T-helper 2 cell treated with Interferon-gamma antibody and Interleukin-4, amounts not matched to agents 5 μg/mL and 100 μg/mL, for 36 hours (primary cell): ENCODE measurements at regions not wholly inside any gene's neighbourhood (a gene's known extent, or its start where the extent isn't known, plus 50 kb on each side); places are given as distances from the start of the nearest gene placed in this dataset.

ENCODE experiments used
- DNase-seq: peaks from one replicate; pipeline ENCODE4 v3.0.0; 2021; ENCODE audit warnings: low spot score
- H3K27ac Mint-ChIP-seq: one replicate; pipeline ENCODE4 v1.8.0; 2021; ENCODE audit warnings: mild to moderate bottlenecking, mixed read lengths
- H3K27me3 Mint-ChIP-seq: one replicate; pipeline ENCODE4 v1.8.0; 2021; ENCODE audit warnings: low read depth, mixed read lengths
- H3K36me3 Mint-ChIP-seq: one replicate; pipeline ENCODE4 v1.8.0; 2021; ENCODE audit warnings: low read depth, mixed read lengths
- H3K4me1 Mint-ChIP-seq: one replicate; pipeline ENCODE4 v1.8.0; 2021; ENCODE audit warnings: low read depth, mixed read lengths
- H3K4me3 Mint-ChIP-seq: one replicate; pipeline ENCODE4 v1.8.0; 2022; ENCODE audit warnings: mild to moderate bottlenecking, moderate library complexity, mixed read lengths
- H3K9me3 Mint-ChIP-seq: one replicate; pipeline ENCODE4 v1.8.0; 2021; ENCODE audit warnings: mixed read lengths

- no peaks in the 10 kb centered on the region for H3K9me3 Mint-ChIP-seq
- H3K36me3 Mint-ChIP-seq: no peaks in the 10 kb centered on the region
- H3K27me3 Mint-ChIP-seq: no peaks in the 10 kb centered on the region
- no peaks in the 10 kb centered on the region for H3K4me1 Mint-ChIP-seq
- H3K27ac Mint-ChIP-seq: no peak overlapping the region
- DNase-seq: no peak
- no peak overlapping the region for H3K4me3 Mint-ChIP-seq
Measured at GRCh38 chr15:29476503-29477080, 207.0 kb upstream of the NSMCE3 start.

- Mint-ChIP-seq H3K36me3 (no peaks in the 10 kb centered on the region), H3K9me3 (no peaks in the 10 kb centered on the region), H3K27me3 (no peaks in the 10 kb centered on the region), H3K4me3 (no peak overlapping the region), H3K27ac (no peak overlapping the region), H3K4me1 (no peaks in the 10 kb centered on the region)
- DNase-seq: no peak
Measured at GRCh38 chr15:29475096-29475495, 205.5 kb upstream of the NSMCE3 start.

DNA sequence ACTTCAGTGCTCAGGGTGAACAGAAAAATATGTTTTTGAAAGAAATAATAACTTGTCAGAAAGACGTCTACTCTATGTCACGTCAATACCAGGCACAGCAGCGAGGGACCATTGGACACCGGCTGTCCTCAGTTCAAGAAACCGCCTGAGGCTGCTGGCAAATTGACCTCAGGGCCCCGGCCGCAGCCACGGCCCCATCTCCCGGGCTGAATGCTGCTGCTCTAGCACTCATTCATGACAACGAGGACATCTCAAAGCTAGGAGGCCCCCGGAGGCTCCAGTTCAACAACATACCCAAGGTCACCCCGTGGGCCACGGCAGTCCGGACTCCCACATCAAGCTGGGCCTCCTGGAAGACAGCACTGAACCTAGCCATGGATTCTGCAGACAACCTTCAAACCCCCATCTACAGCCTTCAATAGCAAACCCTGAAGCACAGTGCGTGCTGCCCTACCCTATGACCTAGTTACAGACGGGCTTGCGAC is 204.0 kb upstream of the NSMCE3 start:
- no peak for DNase-seq
- H3K4me3 Mint-ChIP-seq: no peak overlapping the region
- no peaks in the 10 kb centered on the region for H3K27me3 Mint-ChIP-seq
- H3K4me1 Mint-ChIP-seq: no peaks in the 10 kb centered on the region
- H3K36me3 Mint-ChIP-seq: no peaks in the 10 kb centered on the region
- no peaks in the 10 kb centered on the region for H3K9me3 Mint-ChIP-seq
- no peak overlapping the region for H3K27ac Mint-ChIP-seq

GRCh38 chr15:29472901-29473445 is 203.4 kb upstream of the NSMCE3 start:
- Mint-ChIP-seq H3K27me3 (no peaks in the 10 kb centered on the region), H3K27ac (no peak overlapping the region), H3K4me3 (no peak overlapping the region), H3K9me3 (no peaks in the 10 kb centered on the region), H3K36me3 (no peaks in the 10 kb centered on the region), H3K4me1 (no peaks in the 10 kb centered on the region)
- DNase-seq: no peak

- no peaks in the 10 kb centered on the region for H3K36me3 Mint-ChIP-seq
- H3K27me3 Mint-ChIP-seq: no peaks in the 10 kb centered on the region
- H3K9me3 Mint-ChIP-seq: no peaks in the 10 kb centered on the region
- no peak for DNase-seq
- no peak overlapping the region for H3K27ac Mint-ChIP-seq
- H3K4me3 Mint-ChIP-seq: no peak overlapping the region
- H3K4me1 Mint-ChIP-seq: no peaks in the 10 kb centered on the region
Measured at GRCh38 chr15:29471757-29472156, 202.1 kb upstream of the NSMCE3 start.

DNA sequence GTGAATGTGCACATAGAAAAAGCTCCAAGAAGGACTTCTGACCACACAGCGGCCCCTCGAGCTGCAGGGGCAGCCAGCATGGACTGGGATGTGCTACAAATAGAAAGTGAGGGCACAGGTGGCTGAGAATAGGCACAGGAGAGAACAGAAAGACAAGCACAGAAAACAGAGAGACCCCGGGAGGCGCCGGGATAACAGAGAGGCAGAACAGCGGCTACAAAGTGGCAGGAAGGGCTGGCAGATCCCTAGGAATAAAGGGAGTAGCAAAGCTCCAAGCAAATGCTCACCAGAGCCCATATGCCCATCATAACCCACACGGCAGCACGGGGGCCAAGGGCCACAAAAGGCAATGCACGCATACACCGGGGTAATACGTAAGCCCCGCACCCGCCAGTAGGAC is 201.7 kb upstream of the NSMCE3 start:
- no peak overlapping the region for H3K4me3 Mint-ChIP-seq
- H3K36me3 Mint-ChIP-seq: no peaks in the 10 kb centered on the region
- no peak overlapping the region for H3K27ac Mint-ChIP-seq
- H3K9me3 Mint-ChIP-seq: no peaks in the 10 kb centered on the region
- no peak for DNase-seq
- H3K27me3 Mint-ChIP-seq: no peaks in the 10 kb centered on the region
- no peaks in the 10 kb centered on the region for H3K4me1 Mint-ChIP-seq

DNA sequence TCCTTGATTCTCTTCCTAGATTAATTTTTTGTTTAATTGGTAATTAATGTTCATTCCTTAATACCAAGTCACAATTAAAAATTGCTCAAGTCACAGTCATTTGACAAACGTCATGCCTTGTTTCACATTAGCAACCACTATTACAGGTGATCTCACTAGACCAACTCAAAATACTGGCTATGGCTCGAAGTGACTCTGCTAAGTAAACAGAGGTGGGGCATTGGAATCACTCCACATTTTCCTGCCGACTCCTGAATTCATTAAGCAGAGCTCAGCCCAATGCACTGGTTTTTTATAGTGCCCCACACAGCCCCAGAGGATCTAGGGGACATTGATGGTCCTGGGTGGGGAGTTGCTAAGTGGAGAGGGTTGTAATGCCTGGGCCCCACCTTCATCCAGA is 201.2 kb upstream of the NSMCE3 start:
- Mint-ChIP-seq H3K4me3 (no peak overlapping the region), H3K36me3 (no peaks in the 10 kb centered on the region), H3K4me1 (no peaks in the 10 kb centered on the region), H3K9me3 (no peaks in the 10 kb centered on the region), H3K27me3 (no peaks in the 10 kb centered on the region), H3K27ac (no peak overlapping the region)
- DNase-seq: no peak

GRCh38 chr15:29470311-29470710 is 200.7 kb upstream of the NSMCE3 start:
- DNase-seq: no peak
- Mint-ChIP-seq H3K27ac (no peak overlapping the region), H3K27me3 (no peaks in the 10 kb centered on the region), H3K9me3 (no peaks in the 10 kb centered on the region), H3K36me3 (no peaks in the 10 kb centered on the region), H3K4me3 (no peak overlapping the region), H3K4me1 (no peaks in the 10 kb centered on the region)

GRCh38 chr15:29468899-29469298 is 199.3 kb upstream of the NSMCE3 start:
- no peak for DNase-seq
- no peak overlapping the region for H3K4me3 Mint-ChIP-seq
- no peaks in the 10 kb centered on the region for H3K9me3 Mint-ChIP-seq
- no peaks in the 10 kb centered on the region for H3K27me3 Mint-ChIP-seq
- no peaks in the 10 kb centered on the region for H3K36me3 Mint-ChIP-seq
- H3K4me1 Mint-ChIP-seq: no peaks in the 10 kb centered on the region
- H3K27ac Mint-ChIP-seq: no peak overlapping the region

DNA sequence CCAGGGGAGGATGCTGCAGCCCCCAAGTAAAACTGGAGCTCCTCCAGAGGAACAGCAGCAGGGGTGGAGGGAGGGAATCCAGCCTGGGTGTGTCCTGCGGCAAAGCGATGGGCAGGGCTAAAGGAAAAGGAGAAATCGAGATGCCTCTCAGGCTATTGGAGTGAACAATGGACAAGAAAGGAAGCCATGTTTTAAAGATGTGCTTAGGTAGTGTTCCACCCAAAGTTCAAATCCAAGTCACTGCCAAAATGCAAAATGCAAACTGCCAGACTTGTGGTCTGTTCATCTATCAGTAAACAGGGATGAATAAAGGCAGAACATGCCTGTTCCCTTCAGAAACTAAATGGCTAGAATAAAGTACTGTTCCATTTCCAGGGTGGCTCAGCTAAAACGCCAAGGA is 197.5 kb upstream of the NSMCE3 start:
- DNase-seq: no peak
- Mint-ChIP-seq H3K36me3 (no peaks in the 10 kb centered on the region), H3K4me3 (no peak overlapping the region)

GRCh38 chr15:29466292-29466691 is 196.7 kb upstream of the NSMCE3 start:
- Mint-ChIP-seq H3K9me3 (no peaks in the 10 kb centered on the region), H3K36me3 (no peaks in the 10 kb centered on the region), H3K27me3 (no peaks in the 10 kb centered on the region), H3K4me1 (no peaks in the 10 kb centered on the region), H3K27ac (no peak overlapping the region), H3K4me3 (no peak overlapping the region)
- no peak for DNase-seq

More for the DNA sequence above, 197.5 kb upstream of the NSMCE3 start:
- H3K9me3 Mint-ChIP-seq: no peaks in the 10 kb centered on the region
- no peaks in the 10 kb centered on the region for H3K27me3 Mint-ChIP-seq
- no peak overlapping the region for H3K27ac Mint-ChIP-seq
- H3K4me1 Mint-ChIP-seq: no peaks in the 10 kb centered on the region

- Mint-ChIP-seq H3K4me3 (no peak overlapping the region), H3K27ac (no peak overlapping the region), H3K36me3 (no peaks in the 10 kb centered on the region), H3K9me3 (no peaks in the 10 kb centered on the region), H3K4me1 (no peaks in the 10 kb centered on the region), H3K27me3 (no peaks in the 10 kb centered on the region)
- DNase-seq: no peak
Measured at GRCh38 chr15:29465816-29466215, 196.2 kb upstream of the NSMCE3 start.

DNA sequence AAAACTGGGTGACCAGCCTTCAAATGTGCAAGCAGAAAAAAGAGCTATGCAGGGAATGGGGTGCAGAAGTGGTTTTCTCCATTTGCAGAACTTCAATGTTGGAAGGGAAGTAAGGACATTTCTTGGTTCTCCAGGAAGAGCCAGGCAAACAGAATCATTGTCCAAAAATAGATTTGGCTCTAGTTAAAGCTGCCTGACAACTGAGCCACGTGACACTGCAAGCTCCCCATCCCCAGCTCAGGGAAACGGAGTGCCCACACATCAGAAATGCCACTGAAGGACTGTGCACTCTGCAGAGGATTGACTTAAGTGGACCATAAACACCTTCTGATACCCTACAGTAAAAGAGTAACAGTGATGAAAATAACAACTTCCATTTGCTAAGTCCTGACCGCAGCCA is 195.6 kb upstream of the NSMCE3 start:
- Mint-ChIP-seq H3K9me3 (no peaks in the 10 kb centered on the region), H3K27me3 (no peaks in the 10 kb centered on the region), H3K36me3 (no peaks in the 10 kb centered on the region), H3K4me3 (no peak overlapping the region), H3K4me1 (no peaks in the 10 kb centered on the region), H3K27ac (no peak overlapping the region)
- DNase-seq: no peak

- Mint-ChIP-seq H3K9me3 (no peaks in the 10 kb centered on the region), H3K36me3 (no peaks in the 10 kb centered on the region), H3K27me3 (no peaks in the 10 kb centered on the region), H3K27ac (no peak overlapping the region), H3K4me1 (no peaks in the 10 kb centered on the region), H3K4me3 (no peak overlapping the region)
- DNase-seq: no peak
Measured at GRCh38 chr15:29461877-29462276, 192.3 kb upstream of the NSMCE3 start.

GRCh38 chr15:29458361-29458760 is 188.7 kb upstream of the NSMCE3 start:
- Mint-ChIP-seq H3K27ac (no peak overlapping the region), H3K4me3 (no peak overlapping the region)

More at GRCh38 chr15:29458361-29458760, 188.7 kb upstream of the NSMCE3 start:
- H3K36me3 Mint-ChIP-seq: no peaks in the 10 kb centered on the region
- no peaks in the 10 kb centered on the region for H3K9me3 Mint-ChIP-seq
- peaks cover 5% of the 10 kb centered on the region for H3K4me1 Mint-ChIP-seq
- DNase-seq: no peak
- H3K27me3 Mint-ChIP-seq: no peaks in the 10 kb centered on the region
